ENCODE measurements at regions not wholly inside any gene's neighbourhood (a gene's known extent, or its start where the extent isn't known, plus 50 kb on each side); places are given as distances from the start of the nearest gene placed in this dataset.
"Not testable (repeated sequence)": the region's sequence is repeated elsewhere in the genome, so short reads cannot be mapped to it uniquely, and the experiment has no call there.

DNA sequence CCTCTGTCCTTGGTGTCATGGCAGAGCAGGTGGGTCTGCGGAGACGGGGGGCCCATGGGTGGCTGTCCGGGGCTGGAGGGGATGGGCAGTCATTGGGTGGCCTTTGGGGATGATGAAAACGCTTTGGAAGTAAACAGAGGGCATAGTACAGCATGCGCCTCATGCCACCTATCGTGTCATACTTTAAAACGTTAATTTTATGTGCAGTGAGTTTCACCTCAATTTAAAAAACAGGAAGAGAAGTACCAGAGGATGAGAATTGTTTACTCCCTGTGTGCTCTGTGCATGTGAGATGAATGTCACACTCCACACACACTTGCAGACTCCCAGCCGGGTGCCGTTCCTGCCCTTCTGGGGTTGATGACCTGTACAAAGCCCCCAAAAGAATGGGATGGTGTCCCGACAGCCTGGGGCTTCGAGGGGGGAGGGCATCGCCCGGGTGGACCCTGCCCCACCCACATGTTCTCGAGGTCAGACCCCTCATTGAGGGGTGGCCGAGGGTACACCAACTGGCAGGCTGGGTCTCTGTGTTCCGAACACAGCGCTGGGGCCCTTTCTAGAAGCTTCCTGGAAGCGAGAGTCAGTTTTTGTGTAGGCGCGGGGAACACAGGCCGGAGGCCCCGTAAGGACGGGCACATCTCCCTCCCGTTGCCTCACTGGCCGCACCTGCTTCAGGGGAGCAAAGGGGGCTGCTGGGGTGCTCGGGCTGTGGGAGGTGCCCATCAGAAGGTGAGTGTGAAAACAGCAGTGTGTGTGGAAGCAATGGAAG lies 153.2 kb downstream of the LAT start:
- TF ChIP-seq RAD21 (IDR thresholded peaks at IDR 0.05; ENCODE audit: insufficient read depth, low read depth, low read length); PAX5 (IDR thresholded peaks at IDR 0.05; ENCODE audit: borderline replicate concordance, low read depth, low read length): not testable (repeated sequence)

Data from GM12878 (cell line).